NCI-H1930 (cell line): ENCODE measurements at regions not wholly inside any gene's neighbourhood (a gene's known extent, or its start where the extent isn't known, plus 50 kb on each side); places are given as distances from the start of the nearest gene placed in this dataset.
A peak's percentile ranks its signal among the peaks of the same experiment; 100 is the strongest.

Experiments
- DNase-seq, 2 experiments: peaks; one replicate each; lab custom pipeline; 2025; lab: John Stamatoyannopoulos, UW

DNA sequence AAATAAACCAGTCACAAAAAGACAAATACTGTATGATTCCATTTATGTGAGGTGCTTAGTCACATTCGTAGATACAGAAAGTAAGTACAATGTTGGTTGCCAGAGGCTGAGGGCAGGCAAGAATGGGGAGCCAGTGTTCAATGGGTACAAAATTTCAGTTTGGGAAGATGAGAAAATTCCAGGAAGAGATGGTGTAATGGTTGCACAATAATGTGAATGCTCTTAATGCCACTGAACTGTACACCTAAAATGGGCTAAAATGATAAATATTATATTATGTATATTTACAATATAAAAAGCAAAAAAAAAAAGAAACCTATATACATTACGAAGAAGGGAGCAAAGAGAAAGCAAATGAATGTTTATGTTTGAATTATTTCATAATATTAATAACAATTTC lies 329.0 kb downstream of the C11orf87 start:
- DNase-seq, result no peak

DNA sequence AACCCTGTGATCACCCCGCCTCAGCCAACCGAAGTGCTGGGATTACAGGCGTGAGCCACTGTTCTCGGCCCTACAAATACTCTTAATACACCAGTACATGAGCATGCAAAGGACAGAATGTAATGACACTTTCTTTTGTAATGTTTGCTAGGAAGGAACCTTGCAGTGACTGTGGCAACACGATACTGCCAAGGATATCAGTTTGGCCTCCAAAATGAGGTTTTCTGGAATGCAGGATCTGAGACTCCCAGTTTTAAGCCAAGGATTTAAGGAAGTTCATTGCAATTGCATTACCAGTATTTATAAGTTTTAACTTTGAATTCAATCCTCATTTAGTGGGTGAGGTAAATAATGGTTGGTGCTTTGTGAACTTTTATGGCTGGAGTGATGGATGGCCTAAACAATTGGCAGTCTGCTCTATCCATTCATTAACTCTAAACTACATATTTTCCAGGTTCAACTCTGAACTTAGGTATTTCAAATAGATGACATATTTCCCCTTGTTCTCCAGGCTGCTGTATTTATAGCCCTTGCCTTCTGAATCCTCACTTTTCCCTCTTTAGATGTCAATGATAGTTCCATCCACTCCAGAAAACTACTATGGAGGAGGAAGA lies 330.3 kb downstream of the C11orf87 start:
- DNase-seq, result no peak

DNA sequence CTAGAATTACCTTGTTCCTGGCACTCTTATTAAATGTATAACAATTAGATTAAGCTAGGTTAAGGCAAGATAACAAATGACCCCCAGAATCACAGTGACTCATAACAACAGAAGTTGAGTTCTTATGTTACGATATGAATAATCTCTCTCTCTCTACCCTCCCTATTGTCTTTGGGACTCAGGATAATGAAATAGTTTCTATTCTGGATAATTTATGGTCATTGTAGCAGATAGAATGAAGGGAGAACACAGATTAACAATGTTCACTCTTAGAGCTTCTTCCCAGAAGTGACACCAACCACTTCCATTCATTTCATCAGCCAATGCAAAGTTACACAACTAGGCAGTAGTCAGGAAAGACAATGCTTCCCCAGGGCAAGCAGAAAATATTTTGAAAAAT lies 334.5 kb downstream of the C11orf87 start:
- DNase-seq, result no peak

DNA sequence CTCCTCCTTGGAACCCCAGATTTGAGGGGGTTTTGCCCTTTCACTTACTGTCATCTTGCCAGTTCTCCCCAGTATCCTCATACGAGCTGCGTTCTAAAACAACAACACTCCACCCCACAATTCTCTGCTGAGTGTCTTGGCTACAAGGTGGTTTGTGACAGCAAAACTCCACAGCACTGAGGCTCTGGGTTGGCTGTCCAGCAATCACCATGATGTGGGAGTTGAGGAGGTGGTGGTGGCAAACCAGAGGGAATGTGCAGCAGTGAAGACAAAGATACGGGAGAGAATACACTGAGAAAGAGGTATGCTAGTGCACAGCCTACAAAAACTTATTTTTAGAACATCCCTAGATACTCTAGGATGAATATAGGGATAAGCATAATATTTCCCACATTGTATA lies 335.0 kb downstream of the C11orf87 start:
- no peak for DNase-seq

DNA sequence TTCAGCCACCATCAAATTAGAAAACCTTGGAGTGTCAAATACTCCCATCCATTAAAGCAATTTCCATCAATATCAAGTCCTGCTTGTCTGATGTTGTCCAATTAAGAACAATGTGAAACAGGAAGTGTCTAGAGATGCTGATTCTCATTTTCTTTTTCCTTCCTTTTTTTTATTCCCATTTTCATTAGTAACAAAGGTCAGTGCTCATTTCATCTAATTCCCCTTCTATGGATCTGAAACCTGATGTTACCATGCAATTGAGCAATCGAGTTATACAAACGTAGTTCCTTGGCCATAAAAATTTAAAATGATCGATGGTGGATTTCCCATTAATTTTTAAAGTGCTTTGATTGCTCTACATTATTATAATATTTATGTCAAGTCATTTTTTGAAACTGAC lies 330.6 kb upstream of the ZC3H12C start:
- DNase-seq, result no peak

DNA sequence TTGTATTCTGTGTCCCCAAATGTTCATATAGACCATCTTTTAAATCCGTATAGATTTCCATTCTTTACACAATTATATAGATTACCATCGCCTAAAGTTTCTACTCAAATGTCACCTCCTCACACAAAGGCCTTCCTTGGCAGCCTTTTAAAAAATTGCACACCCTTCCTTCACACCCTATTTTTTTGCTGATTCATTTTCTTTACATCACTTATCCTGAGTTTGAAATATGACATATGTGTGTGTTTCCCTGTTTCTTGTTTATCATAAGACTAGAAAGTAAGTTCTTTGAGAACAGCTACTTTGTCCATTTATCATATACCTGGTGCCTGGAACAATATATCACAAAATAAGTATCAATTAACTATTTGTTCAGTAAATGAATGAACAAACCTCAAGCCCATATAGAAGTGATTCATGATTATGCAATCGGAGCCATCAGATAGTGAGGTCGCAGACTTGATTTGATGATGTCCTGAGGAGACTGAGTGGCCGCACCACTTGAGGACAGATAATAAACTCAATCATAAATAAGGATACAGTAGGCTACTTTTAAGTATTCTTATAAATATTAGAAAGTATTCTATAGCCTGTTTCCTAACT lies 327.4 kb upstream of the ZC3H12C start:
- DNase-seq, result no peak

DNA sequence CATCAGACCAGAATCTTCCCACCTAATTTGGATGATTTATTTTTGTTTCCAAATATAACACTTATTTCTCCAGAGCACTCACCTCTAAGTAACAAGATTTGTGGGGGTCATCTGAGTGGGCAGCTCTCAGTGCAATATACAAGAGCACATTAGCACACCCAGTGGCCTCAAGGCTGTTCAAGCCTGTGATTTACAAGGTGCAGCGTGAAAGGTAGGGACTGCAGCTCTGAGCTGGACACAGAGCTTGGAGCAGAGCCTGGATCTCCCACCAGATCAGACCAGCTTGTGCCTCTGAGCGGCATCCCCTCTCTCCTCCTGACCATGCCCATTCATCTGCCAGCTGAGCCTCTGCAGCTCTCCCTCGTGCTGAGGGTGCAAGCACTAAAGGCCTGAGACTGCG lies 323.3 kb upstream of the ZC3H12C start:
- DNase-seq, result no peak

DNA sequence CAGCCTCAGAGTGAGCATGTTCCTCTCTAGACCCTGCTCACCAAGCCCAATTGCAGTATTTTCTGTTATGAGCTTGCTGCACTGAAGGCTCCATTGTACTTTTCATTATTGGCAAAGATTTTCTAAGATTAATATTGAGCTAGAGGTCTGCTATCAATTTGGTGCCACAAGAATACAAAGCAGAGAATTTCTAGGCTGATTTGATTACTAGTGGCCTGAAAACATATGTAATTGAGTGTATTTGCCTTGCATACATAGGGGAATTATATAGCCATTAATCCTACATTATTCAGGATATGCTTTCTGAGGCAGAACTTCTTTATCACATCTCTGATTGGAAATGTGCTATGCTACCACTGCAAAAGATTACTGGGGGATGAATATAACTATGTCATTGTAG lies 322.9 kb upstream of the ZC3H12C start:
- DNase-seq, result no peak

DNA sequence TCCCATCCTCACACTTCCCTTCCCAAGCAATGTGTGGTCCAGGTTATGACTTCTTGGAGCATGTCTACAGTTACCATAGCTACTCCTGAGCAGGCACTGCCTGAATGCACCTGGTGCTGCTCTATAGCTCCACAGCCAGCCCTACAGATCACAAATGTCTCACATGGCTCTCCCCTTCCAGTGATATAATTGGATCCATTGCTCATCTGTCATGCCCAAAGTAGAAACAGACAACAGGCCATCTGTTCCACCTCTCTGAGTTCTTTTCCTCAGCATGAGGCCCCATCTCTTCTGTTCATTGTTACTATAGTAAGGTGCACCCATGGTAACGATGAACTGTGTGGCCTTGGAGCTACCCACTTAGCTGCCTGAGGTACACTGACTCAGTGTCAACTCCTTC lies 320.3 kb upstream of the ZC3H12C start:
- DNase-seq, result peak; percentile 27 to 31

DNA sequence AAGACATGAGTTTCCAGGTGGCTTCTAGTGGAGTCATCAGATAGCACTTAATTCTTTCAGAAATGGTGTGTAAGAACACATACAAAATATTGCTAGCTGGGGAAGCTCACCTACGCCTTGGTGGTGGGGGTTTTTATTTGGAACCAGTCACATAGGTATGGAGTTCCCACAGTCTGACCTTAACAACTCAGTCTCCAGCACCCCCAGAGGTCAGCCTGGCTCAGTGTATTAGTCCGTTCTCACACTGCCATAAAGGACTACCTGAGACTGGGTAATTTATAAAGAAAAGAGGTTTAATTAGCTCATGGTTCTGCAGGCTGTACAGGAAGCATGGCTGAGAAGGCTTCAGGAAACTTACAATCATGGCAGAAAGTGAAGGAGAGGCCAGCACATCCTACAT lies 317.5 kb upstream of the ZC3H12C start:
- no peak for DNase-seq

DNA sequence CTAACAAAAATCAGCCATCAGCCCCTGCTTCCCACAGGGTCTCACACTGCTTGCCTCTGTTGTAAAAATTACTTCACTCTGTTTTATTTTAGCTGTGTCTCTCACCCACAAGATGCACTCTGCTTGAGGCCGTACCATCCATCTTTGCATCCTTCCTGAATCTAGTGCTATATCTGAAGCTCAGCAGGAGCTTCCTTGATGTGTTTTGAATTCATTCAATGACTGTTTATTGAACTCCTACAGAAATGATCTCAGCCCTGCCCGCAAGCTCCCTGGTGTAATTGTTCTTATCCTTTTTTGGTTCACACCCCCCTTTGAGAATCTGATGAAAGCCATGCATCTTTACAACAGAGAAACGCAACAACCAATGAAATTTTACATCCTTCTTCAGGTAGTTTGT lies 310.2 kb upstream of the ZC3H12C start:
- peak in 1 of 2 experiments; percentile 27 for DNase-seq

DNA sequence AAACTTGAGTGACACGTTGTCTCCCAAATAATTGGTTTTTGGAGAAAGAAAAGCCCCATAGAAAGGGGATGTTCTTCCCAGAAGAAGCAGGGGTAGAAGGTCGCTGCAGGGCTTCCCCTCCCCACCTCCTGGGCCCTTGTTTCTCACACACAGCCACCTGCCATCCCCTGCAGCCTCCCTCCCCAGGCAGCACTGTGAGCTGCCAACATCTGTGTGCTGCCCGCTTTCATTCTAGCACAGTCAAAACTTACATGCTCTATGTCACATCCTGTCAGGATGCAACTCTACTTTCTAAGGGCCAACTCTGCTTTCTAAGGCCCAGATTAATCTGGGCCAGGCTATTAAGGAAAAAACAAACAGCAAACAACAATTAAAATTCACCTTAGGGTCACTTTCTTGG lies 309.4 kb upstream of the ZC3H12C start:
- DNase-seq, result peak; percentile 30 to 44

DNA sequence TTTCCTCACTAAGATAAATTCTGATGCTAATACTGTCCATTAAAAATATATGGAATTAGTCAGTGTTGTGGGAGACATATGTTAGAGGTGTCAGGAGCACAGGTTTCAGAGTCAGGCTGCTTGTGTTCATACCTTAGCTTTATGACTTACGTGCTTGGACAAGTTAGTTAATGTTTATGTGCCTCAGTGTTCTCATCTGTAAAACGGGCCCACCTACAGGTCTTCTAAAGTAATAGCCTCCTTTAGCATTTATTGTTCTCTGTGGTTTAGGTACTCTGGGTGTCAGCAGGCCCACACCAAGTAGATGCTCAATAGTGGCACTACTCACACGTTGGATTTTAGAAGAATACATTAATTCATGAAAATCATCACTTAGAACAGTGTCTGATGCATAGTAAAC lies 308.7 kb upstream of the ZC3H12C start:
- no peak for DNase-seq

DNA sequence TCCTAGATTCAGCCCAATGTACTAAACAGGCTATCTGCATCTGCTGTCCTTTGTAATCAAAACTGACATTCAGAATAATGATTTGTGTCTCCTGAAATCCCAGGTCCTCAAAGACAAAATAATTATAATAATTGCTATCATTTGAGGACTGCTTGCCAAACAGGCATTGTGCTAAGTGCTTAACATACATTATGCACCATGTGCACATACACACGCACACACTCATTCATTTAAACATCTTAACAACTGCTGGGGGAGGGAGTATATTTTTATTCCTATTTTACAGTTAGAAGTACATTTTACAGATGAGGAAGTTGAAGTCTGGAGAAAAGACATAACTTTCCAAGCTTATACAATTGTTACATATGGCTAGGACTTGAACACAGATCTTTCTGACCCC lies 308.0 kb upstream of the ZC3H12C start:
- DNase-seq, result peak; percentile 61 to 74

DNA sequence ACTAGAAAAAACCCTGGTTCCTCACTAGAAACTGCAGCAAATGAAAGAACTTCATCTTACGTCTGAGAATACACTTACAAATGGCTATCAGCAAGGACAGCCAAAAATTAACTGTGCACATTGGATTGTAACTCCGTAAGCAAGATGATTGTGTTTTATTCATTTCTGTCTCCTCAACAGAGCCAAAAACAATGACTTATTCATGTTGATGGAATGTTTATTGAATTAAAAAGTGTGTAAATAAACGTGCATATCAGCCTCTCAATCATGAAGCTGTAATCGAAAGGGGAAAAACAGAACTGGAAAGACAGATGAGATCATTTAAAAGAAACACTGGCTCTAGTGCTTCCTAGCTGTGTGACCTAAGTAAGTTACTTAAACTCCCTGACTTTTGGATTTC lies 307.5 kb upstream of the ZC3H12C start:
- no peak for DNase-seq

DNA sequence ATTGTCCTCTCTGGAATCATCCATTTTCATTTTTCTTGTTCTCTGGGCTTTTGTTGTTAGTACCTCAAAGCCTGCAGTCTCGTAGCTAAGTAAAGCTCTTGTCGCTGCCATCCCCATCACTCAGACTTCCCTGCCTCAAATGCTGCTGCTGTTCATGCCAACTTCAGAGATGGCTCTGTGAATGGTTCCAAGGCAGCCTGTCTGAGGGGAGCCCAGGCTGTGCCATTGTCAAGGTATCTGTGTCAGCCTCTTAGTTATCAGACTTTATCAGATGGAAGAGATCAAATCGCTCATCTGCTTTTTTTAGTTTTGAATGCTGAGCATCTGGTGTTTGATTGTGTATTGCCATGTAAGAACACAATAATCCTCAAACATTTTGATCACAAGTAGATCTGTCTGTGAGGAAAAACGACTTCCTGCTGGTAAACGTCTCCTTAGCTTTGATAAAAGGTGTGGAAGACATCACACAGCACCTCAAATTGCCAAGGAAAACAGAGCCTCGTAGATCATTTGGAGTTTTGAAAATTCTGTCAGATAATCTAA lies 304.2 kb upstream of the ZC3H12C start:
- no peak for DNase-seq

DNA sequence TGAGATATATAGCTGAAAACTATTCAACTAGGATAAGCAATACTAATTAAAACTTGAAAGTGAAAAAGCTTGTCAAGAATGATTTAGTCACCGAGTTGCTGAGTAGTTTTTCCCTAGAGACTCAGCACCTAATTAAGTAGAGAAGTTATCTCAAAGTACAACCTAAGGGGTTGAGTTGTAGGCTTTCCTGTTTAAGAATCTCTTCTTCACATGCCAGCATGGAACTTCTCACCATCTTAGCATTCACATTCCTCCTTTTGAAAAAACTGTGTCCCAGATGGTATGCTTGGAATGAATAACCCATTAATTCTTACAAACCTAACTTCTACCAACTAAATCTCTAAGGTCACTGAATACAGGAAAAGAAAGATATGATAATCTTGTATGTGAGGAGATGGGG lies 303.3 kb upstream of the ZC3H12C start:
- no peak for DNase-seq

DNA sequence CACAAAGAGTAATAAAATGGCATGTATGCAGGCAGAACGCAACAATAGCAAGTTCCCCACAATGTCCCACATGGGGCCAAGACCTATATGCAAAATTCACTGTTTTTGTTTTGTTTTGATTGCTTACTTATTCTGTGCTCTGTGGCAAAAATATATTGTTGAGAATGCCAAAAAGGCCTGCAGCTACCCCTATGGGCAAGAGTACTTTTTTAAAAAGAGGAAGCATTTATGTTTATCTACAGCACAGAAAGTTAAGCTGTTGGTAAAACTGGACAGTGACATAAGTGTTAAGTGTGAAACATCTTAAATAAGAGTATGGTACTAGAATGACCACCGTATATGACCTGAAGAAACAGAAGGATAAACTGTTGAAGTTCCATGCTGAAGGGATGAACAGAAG lies 301.9 kb upstream of the ZC3H12C start:
- DNase-seq, result no peak

DNA sequence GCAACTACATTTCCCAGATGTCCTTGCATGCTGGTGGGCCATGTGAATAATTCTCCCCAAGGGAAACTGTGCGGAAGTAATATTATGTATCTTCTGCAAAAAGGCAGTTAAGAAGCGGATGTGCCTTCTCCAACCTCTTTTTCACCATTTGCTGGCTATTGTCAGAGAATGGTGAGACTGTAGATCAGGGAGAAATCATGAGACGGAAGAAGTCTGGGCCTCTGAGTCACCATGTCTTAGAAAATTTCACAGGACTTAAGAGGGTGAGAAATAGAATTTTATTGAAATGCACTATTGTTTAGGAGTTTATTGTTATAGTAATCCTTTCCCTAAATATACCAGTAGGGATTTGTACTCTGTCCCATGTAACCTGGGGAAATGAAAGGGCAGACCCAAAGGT lies 298.7 kb upstream of the ZC3H12C start:
- no peak for DNase-seq

DNA sequence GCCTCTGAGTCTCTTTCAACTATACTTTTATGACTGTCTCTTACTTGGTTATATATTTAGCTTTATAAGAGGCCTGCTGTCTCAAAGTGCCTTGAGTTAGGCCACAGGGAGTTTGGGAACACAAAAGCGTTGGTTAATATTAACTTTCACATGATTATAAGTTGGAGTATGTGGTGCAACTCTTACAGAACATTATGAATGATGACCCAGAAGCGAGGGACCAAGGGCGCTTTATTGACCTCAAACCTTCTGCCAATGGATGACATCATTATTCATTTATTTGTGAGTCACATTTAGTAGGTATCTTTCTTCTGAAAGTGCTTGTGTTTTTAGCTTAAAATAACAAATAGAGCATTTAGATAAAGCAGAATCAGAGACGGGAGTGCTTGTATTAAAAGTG lies 298.0 kb upstream of the ZC3H12C start:
- no peak for DNase-seq

DNA sequence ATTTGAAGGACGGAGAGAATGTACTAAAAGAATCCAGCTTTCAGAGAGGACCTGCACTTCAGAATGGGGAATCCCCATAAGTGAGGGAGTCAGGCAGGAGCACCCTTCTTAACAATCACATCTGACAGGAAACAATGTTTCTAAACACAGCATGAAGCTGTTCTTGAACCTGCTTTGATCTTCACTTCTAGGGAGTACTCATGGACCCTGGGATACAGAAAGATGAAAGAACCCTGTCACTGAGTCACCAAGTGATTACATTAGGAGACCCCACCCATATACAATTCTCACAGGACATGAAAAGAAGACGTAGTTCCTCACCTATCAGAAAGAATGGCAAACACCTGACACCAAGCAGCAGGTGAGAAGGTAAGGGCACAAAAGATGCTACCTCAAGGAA lies 296.9 kb upstream of the ZC3H12C start:
- DNase-seq, result no peak

DNA sequence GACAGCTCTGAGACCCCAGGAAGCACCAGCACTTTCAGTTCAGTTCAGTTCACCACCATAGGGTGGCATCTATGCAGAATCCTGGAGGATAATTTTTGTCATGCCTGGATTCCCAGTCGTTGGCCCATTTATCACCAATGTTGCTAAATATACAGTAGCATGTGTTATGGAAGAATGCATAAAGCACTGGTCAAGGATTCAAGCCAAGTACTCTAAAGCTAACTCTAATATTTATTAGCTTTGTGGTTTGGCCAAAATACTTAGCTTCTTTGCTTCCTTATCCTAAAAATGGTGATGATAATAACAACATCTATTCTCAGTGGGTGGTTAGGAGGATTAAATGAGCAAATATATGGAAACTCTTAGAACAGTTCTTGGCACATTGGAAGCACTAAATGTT lies 294.7 kb upstream of the ZC3H12C start:
- no peak for DNase-seq

DNA sequence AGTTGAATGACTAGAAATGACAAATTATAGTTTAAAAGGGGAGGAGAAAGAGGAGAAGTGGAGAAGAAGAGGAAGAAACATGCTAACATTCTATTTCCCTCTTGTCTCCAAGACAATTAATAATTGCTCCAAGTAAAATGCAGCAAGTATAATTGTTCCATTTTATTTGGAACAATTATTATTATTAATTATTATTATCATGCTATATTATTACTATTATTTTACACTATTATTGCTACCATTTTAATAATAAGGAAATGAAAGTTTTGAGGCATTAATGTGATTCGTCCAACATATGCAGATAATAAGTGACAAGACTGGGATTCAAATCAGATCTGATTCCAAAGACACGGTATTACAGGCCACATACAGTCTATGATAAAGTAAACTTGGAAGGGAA lies 293.6 kb upstream of the ZC3H12C start:
- no peak for DNase-seq

DNA sequence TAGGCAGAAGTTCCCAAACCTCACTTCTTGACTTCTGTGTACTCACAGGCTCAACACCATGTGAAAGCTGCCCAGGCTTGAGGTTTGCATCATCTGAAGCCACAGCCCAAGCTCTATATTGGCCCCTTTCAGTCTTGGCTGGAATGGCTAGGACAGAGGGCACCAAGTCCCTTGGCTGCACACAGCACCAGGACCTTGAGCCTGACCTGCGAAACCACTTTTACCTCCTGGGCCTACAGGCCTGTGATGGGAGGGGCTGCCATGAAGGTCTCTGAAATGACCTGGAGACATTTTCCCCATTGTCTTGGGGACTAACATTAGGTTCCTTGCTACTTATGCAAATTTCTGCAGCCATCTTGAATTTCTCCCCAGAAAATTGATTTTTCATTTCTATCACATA lies 288.3 kb upstream of the ZC3H12C start:
- DNase-seq, result no peak
